Uterus (tissue), 2 donors: ENCODE measurements at regions not wholly inside any gene's neighbourhood (a gene's known extent, or its start where the extent isn't known, plus 50 kb on each side); places are given as distances from the start of the nearest gene placed in this dataset.

Source experiments
- CTCF ChIP-seq, 4 experiments: fragments of 200-600 bp in 2 of 4; fragments of 450-650 bp in 2 of 4; sonication (generic) in 2 of 4; IDR thresholded peaks; one replicate each; pipeline ENCODE4 v1.5.1; 2016 to 2019; ENCODE audit warnings: antibody characterized with exemption in 4 of 4, mild to moderate bottlenecking in 2 of 4, moderate library complexity in 1 of 4
- POLR2A ChIP-seq, 2 donors: fragments of 450-650 bp; IDR thresholded peaks; one replicate each; pipeline ENCODE4 v1.6.1; 2016; ENCODE audit warnings: antibody characterized with exemption in 2 of 2, mild to moderate bottlenecking in 1 of 2, moderate library complexity in 1 of 2

DNA sequence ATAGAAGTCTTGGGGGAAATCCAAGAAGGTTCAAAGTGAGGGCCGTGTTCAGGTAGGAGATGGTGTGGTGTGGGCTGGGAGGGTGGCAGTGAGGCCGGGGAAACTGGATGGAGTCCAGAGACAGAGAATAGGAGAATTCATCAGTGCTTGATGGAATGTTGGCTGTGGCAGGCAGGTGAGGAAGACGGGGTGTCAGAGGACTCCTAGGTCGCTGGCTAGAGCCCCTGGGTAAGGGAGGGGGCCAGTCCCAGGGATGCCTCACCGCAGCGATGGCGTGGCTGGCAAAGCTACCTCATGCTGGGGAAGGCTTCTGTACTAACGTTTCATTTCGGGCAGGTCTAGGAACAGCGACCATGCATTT lies 373.0 kb downstream of the RPS24 start:
- TF ChIP-seq CTCF (IDR thresholded peaks at IDR 0.05) (no peak), POLR2A (IDR thresholded peaks at IDR 0.05) (no peak)
